NOMO-1 treated with DMSO at 0.1 percent for 48 hours (cell line): ENCODE measurements at regions not wholly inside any gene's neighbourhood (a gene's known extent, or its start where the extent isn't known, plus 50 kb on each side); places are given as distances from the start of the nearest gene placed in this dataset.

ENCODE experiments used
- DNase-seq: peaks from one replicate; lab custom pipeline; 2025; ENCODE audit not compliant: unreplicated experiment; lab: John Stamatoyannopoulos, UW

DNA sequence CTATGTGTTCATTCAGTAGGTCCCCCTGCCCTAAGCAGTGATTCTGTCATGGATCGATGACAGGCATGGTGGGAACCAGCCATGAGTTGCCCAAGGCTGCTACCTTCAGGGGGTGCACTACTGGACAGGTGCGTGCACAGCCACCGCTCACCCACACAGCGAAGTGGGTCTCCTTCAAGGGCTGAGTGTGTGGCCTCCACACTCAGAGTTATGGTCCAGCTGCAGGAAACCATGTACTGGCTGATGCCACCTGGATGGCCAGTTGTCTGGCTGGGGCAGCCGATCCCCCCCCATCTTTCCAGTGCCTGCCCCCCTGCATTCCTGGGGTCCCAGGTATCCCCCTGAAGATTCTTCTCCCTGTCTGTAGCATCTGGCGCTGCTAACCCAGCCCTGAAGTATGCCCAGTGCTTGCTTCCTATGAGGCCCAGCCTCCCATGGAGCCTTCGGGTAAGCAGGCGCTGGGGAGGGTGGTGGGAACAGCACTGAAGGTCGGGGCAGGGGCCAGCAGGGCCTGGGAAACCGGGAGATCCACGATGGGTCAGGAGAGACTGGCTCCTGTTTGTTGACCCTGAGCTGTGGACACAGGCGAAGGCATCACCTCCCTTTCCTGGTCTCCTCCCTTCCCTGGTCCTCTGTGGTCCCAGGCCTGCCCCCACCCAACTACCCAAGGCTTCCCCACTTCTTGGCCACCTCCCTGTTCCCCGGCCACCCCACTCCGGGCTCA lies 106.0 kb downstream of the VEGFA start:
- no peak for DNase-seq

DNA sequence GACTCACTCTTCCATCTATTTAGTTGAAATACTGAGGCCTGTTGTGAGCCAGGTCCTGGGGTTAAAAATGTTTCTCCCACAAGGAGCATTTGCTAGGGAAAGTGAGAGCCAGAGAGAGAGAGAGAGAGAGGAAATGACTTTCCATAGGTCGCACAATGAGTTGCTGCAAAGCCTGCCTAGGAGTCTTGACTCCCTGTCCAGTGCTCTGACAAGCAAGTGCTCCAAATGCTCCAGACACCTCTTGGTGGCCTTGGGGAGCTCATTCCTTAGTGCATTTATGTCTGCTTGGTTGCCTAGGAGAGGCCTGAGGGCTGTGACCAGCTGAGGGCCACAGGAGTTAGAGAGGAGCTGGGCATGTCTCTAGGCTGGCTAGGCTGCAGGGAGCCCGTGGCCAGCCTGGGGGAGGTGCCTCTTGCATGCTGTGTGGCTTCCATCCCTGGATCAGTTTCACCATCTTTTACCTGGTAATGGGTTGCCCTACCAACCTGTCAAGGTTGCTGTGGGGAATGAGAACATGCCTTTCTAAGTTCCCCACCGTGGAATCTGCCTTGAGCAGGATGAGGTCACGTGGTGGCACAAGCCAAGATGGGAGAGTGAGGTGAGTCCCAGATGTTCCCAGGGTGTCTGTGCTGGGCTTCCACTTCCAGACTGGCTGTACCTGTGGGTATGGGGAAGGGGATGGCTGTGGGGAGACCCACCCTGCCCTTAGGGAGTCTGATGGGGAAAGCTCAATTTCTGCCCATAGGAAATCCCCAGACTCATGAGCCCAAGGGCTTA lies 105.0 kb downstream of the VEGFA start:
- no peak for DNase-seq

DNA sequence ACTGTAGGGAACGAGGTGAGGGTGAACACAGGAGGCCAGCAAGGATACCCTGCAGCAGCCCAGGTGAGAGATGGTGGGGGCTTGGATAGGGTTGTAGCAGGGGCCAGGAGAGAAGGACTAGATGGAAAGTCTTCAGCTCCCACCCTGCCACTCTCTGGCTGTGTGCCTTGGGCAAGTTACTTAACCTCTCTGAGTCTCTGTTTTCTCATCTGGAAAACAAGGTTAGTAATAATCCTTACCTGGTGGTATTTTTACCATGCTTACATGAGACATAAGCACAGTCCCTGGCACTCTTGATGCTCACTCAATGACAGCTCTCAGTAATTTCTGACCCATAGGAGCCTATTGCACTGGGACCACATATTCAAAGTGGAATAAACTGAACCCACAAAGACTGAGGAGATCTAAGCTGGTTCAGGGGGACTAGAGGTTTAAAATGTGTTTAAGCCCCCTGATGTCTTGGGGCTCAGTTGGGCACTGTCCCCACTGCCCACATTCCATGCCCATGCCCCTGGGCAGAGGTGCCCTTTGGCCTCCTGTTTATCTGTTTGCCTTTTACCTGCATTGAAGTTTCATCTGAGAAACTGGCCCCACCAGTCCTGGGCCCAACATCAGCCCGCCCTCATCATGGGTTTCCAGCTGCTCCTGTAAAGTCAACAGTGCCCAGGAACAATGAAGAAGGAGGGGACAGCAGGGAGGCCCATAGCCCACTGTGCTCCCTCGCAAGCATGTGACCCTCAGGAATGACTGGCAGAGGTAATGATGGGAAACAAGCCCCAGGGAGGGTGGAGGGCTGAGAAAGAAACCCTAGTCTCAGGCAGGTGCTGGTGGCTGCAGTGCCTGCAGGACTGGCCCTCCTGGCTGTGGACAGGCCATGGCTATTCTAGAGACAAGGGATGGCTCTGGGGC lies 104.0 kb downstream of the VEGFA start:
- DNase-seq: no peak

DNA sequence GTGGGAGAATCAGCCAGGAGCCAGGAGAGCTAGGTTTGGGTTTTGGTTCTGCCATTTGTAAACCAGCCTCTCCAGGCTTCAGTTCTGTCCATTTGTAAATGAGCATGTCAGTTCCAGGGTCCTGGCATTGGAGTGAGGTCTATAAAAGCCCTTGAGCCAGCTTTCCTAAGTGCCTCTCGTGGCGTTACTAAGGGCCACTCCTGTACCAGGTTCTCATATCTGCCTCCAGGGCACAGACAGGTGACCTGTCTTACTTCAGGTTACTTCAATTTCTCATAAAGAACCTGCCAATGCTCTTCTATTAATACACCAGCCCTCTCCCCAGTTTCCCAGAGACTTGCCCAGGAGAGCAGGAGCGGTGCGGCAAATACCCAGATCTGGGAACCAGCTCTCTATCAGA lies 101.9 kb downstream of the VEGFA start:
- no peak for DNase-seq

DNA sequence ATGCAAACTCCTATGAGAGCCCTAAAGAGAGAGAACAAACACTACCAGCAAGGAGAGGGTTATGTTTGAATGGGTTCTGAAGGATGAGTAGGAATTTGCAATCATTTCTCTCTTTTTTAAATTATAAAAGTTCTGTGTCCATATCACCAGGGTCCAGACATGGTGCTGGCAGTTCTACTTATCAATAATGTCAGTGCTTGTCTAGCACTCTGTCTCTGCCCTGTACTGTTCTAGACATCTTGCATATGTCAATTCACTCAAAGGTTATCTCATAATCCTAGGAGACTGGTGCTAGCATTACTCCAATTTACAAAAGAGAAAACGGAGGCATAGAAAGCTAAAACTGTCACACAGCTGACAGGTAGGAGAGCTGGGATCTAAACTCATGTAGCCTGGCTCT lies 101.3 kb downstream of the VEGFA start:
- DNase-seq: no peak

DNA sequence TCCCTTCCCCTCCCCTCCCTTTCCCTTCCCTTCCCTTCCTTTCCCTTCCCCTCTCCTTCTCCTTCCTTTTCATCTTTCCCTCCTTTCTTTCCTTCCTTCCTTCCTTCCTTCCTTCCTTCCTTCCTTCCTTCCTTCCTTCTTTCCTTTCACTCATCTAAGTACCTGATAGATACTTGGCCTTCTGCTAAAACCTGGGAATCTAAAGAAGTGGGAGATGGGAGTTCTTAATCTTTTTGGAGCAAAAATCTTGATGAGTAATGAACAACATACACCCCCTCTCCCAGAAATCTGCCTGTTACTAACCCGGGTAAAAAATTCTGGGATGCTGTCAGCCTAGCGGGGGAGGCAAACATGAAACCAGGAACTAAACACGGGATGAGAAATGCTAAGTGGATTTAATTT lies 100.7 kb downstream of the VEGFA start:
- no peak for DNase-seq

DNA sequence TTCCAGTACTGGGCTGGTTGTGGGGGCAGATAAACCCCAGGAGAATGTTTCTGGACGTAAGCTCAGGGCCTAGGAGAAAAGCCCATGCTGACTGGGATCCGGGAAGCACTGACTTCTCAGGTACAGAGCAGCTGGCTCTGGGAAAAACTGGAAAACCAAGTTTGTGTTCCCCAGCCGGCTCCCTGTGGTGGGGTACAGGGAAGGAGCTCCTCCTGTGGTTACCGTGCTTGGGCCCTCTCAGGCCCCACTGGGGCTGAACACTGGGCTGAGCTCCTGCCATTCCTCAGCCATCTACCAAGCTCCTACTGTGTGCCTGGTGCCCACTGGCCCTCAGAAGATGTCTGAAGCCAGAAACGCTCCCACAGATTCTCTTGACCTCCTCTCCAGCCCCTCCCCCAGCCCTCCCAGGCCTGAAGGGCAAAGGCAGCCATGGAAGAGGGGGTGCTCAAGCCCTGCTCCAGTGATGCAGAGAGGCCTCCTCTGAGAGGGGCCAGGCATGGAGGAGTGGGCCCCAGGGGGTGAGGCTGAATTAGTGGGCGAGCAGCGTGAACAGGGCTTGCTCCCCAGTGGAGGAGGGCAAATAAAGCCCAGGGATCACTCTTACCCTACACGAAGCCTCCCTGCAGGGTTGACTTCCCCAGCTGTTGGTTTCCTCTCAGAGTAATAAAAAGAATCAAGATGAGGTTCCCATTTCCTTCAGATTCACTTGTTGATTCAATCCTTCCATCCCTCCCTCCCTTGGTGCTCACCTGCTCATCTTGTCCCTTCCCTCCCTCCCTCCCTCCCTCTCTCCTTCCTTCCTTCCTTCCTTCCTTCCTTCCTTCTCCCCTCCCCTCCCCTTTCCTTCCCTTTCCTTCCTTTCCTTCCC lies 100.0 kb downstream of the VEGFA start:
- no peak for DNase-seq

DNA sequence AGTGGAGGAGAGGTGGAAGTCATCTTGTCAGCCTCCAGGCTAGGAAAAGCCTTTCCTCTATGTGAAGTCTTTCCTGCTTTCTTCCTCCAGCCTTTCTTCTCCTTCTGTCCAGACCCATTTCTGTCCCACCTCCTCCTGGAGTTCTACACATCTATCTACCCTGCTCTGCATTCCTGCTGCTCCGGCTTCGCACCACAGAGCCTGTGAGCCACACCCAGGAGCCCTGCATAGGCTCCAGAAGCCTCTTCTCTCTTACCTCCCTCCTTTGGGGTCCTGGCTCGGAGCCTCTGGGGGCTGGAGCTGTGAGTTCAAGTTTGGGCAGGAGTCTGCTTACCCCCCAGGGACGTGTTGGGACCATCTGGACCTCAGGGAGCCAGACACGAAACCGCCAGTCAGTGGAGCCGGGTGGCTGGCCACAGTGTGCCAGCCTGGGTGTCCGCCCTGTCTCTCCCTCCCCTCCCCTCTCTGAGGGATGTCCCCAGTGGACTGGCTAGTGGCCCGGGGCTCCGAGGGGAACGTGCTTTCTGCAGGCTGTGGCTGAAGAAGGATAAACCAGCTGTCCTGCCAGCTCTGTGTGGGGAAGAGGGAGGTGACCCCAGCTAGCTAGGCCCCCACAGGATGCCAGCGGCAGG lies 99.2 kb downstream of the VEGFA start:
- DNase-seq: no peak

DNA sequence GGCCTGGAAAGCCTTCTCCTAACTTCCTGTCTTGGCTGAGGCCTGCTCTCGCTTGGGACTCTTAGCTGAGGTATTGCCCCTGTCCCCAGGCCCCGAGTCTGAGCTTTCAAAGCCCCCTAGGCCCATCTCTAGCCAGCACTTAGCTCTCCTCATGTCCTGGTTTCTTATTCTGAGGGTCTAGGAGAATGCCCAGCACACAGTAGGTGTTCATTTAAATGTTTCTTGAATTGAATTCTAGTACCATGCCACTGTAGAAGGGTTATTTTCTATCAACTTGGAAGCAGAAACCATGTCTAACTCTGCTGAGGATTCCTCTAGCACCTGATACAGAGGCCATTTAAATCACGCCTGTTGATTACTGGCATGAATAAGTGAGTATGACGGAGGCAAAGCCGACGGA lies 98.5 kb downstream of the VEGFA start:
- DNase-seq: no peak

DNA sequence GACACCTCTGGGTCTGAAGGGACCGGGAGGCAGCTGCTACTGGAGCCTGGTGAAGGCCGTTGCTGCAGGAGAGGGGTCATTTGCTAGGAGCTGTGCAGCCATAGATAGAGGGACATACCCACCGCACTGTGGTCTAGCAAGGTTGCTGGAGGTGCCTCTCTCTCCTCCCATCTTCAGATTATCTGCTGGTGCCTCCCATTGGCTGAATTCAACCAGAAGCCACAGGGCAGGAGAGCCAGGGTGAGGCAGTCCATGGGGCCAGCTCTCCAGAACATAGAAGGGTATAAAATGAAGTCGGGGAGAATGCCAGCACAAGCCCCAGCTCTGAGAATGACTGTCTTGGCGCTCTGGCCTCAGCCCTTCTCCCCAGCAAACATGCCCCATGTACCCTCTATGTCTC lies 98.0 kb downstream of the VEGFA start:
- DNase-seq: no peak

DNA sequence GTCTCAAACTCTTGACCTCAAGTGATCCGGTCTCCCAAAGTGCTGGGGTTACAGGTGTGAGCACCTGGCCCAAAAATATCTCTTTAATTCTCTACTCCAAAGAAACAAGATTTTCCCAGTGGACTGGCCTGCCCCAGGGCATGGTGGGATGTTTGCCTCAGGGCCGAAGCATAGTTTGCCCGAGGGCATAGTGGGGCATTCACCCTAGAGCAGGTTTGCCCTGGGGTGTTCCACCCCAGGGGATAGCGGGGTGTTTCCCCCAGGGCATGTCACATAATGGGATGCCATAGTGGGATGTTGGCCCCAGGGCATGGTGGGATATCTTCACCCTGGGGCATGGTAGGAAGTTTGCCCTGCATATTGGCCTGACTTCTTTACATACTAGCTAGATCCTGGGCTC lies 97.2 kb downstream of the VEGFA start:
- DNase-seq: no peak

DNA sequence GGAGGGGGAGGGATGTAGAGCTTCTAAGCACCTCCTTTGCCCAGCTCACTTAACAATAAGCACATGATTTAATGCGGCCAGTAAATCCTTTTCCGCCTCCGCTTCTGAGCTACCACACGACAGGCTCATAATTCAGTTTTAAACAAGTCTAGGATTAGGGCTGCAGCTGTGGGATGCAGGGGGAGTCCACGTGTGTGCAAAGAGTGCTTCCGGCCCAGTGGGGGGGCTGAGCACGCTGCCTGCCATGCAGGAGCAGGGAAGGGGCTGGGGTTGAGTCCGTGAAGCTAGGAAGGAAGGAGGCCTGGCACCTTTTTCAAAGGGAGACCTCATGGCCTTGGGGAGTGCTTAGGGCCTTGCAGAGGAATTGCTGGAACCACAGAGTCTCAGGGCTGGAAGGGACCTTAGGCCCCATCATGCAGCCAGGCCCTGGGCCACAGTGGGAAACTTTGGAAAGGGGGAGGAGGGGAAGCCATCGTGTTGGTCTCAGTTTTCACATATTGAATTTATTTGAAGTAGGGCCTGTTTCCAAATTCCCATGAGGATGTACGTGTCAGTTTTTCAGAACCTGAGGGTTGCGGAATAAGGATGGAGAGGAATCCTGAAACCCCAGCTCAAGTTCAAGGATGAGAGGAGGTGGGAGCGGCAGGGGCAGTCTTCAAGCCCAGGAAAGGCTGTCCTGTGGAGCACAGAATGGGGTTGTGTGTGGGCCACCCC lies 96.1 kb downstream of the VEGFA start:
- DNase-seq: no peak

DNA sequence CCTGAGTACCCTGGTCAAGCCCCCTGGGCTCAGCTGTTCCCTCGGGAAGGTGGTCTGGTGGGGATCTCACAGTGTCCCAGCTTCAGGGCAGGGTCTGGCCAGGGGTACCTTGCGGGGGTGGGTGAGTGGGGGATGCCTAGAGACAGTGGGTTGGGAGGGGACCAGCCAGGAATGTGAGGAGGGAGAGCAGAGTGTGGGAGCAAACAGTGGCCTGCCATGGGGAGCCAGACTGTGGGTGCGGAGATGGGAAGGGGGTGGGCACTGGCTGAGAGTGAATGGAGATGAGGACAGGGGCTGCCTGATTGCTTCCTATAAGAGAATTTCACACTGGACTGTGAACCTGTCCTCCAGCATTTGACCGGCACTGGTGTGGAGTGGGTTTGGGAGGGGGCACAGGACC lies 95.1 kb downstream of the VEGFA start:
- DNase-seq: no peak

DNA sequence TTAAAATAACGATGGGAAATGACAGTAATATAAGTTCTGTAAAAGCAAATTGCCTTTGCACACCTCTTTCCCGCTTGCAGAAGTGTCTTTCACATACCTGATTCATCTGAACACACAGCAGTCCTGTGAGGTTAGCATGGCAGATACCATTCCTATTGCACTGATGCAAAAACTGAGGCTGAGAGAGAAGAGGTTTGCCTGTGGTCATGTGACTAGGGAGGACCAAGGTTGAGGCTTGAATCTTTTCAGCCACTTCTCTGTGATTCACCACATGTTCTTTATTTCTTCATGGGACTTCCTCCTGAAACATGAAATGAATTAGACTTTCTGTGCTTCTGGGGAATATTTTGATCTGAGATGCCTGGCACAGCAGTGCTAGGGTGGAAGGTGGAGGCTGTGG lies 92.9 kb downstream of the VEGFA start:
- peak; percentile 34 for DNase-seq

DNA sequence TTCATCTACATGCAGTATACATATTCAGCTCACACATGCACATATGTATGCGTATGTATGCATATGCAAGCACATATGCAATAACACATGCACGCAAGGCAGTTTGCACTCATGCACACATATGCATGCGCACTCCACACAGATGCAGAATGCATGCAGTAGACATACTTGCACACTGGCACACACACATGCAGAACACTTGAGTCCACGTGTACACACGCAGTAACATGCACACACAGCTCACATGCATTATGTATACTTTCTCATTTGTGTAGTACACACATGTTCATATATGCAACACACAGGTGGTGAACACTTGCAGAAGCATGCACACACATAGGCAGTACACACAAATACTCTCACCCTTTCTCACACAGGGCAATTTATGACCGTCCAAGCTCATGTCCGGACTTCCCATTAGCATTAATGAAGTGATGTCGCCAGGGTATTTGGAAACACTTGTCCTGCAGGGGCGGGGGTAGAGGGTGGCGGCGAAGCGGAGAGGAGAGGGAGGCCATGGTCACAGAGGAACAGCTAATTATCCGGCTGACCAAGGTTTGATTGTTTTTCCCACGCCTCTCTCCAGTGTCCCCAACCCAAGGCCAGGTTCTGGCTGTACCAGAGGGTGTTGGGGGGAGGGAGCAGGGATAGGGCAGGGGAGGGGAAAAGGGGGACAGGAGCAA lies 91.3 kb downstream of the VEGFA start:
- peak; percentile 10 for DNase-seq

DNA sequence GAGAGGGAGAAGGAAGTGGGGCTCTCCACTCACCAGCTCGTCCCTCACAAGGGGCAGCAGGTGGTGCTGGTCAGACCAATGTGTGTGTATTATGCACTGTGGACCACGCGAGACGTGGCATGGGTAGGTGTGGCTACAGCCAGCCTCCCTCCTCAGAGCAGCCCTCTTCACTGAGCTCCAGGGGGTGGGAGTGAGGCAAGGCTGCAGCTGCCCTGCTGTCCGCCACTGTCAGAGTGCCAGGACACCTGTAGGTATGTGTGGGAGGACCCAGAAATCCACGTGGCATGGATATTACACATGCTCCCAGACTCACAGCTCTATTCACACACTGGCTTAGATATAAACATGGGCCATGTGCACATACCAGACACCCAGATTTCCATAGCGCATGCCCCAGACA lies 90.3 kb downstream of the VEGFA start:
- no peak for DNase-seq

DNA sequence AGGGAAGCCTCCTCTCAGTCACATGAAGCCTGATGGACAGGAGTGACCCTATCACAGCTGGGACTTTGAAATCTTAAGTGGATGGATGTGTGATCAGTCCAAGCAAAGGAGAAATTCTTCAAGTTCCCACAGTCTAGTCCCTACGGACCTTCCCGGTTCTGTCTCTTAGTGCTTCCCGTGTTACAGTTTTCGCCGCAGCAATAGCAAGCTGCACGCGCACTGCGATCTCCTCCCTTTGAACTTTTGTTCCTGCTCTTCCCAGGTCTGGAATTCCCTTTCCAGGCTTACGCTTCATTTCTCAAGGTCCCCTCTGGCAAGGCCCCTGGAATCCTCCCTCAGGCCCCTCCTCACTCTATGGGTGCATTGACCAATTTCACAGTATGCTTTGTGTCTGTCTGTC lies 89.2 kb downstream of the VEGFA start:
- no peak for DNase-seq

DNA sequence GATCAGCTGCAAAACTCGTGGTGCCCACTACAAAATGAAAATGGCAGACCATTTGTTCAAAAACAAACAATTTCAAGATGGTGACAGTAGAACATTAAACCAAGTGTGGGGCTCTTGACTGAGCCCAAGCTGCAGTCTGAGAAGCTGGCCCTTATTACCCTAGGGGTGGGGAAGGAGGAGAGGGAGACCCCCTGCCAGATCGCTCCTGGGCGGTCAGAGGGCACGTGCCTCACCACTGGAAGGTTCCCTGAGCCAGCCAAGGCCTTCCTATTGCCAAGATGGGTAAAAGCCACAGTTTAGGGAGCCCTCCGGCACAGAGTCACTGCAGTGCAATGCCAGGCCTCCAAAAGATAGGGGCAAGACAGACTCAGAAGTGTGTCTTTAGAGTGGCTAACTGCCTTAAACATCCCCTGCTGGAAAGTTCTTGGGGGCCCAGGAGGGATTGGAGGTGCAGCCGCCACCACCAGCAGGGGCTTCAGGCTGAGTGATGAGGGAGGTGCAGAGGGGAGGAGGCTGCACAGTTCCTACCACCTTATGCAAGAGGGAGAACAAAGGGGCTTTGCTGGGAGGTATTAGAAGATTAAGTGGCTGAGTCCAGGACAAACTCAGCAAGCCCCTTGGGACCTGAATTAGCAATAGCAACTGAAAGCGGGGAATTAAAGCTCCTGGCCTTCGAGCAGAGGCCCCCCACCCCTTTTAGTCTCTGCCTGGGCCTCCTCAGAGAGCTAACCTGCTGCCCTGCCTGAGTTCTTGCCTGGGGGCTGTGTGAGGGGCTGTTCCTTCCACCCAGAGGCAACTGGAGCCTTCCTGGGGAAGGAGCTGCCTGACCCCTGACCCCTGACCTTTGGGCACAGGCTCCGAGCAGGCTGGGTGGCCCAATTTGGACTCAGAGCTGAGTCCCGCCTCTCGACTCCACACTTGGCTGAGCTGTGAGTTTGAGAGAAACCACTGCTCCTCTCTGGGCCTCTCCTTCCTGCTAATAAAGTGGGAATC lies 88.4 kb downstream of the VEGFA start:
- no peak for DNase-seq
